Gastrocnemius medialis (tissue), 4 donors: ENCODE measurements at regions not wholly inside any gene's neighbourhood (a gene's known extent, or its start where the extent isn't known, plus 50 kb on each side); places are given as distances from the start of the nearest gene placed in this dataset.

Source experiments
- ATAC-seq, 2 donors: fragments of 150-250 bp; one replicate each; pipeline ENCODE4 v1.9.1; 2016
- DNase-seq, 2 donors: peaks; one replicate each; pipeline ENCODE4 v3.0.0-alpha.2; 2019
- H3K27ac ChIP-seq, 4 donors: fragments of 200-600 bp; sonication (generic); 1 replicate in 1 of 4; 2 replicates in 3 of 4; pipeline ENCODE4 v1.5.1; 2016 to 2018; ENCODE audit warnings: mild to moderate bottlenecking in 2 of 4, moderate library complexity in 1 of 4
- H3K27me3 ChIP-seq, 3 donors: fragments of 200-600 bp; sonication (generic) in 2 of 3; 1 replicate in 1 of 3; 2 replicates in 2 of 3; pipeline versions ENCODE4 v1.5.1 to v1.6.0; 2016 to 2019; ENCODE audit warnings: mild to moderate bottlenecking in 1 of 3, moderate library complexity in 1 of 3
- H3K36me3 ChIP-seq, 2 donors: fragments of 200-600 bp; sonication (generic) in 1 of 2; one replicate each; pipeline ENCODE4 v1.5.1; 2017 to 2018
- H3K4me1 ChIP-seq, 2 donors: fragments of 200-600 bp; sonication (generic) in 1 of 2; one replicate each; pipeline ENCODE4 v1.5.1; 2016 to 2017; ENCODE audit warnings: mild to moderate bottlenecking in 2 of 2
- H3K4me3 ChIP-seq, 4 donors: fragments of 200-600 bp; sonication (generic) in 3 of 4; 1 replicate in 1 of 4; 2 replicates in 3 of 4; pipeline ENCODE4 v1.5.1; 2016 to 2019; ENCODE audit warnings: mild to moderate bottlenecking in 2 of 4
- H3K9me3 ChIP-seq, 3 donors: fragments of 200-600 bp; sonication (generic) in 2 of 3; 1 replicate in 1 of 3; 2 replicates in 2 of 3; pipeline ENCODE4 v1.5.1; 2016 to 2019
- POLR2A ChIP-seq, 2 donors: fragments of 450-650 bp; IDR thresholded peaks; one replicate each; pipeline ENCODE4 v1.6.1; 2017; ENCODE audit warnings: antibody characterized with exemption in 2 of 2, mild to moderate bottlenecking in 2 of 2, moderate library complexity in 2 of 2
- in situ Hi-C, 4 donors: fragments of 200-750 bp; cut with MboI; loops; one replicate each; pipeline versions ENCODE4 v1.15.0 to v1.8.0; 2017; ENCODE audit warnings: low sequenced_read_pairs in 4 of 4
- intact Hi-C: fragments of 100-400 bp; cut with DNase I; formaldehyde crosslinking; loops from one replicate; pipeline ENCODE4 v1.15.1; 2023; ENCODE audit warnings: low total_unique reads
- TF ChIP-seq, protein P1 (sequence below), 5 experiments: fragments of 450-650 bp in 3 of 5; fragments of 200-600 bp in 2 of 5; sonication (generic) in 2 of 5; IDR thresholded peaks in 4 of 5; conservative IDR thresholded peaks in 1 of 5; 1 replicate in 4 of 5; 2 replicates in 1 of 5; pipeline ENCODE4 v1.5.1; 2016 to 2019; ENCODE audit warnings: antibody characterized with exemption in 5 of 5, mild to moderate bottlenecking in 3 of 5, moderate library complexity in 3 of 5

DNA sequence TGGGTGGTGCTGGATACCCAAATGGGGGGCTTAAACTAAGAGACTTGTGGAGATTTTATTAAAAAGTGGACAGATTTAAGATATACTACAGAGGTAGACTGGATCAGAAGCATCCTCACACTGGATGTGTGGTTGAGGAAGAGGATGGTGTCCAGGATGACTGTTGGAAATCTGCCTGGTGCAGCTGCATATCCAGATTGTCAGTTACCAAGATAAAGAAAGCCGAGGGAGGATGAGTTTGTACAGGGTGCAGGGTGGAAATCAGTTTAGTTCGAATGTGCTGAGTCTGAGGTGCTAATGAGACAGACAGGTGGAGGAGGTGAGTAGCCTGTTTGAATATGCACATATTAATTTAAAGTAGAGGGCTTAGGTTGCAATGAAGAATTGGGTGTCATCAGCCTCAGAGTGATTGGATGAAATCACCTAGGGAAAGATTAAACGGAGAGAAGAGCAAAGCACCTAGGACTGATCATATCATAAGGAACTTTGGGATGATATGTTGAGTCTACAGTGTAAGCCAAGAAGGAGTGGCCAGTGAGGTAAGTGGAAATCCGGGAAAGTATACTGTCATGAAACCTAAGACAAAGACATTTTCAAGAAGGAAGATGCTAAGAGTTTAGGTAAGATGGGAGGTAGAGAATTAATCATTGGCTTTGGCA, 74.1 kb upstream of the GOLGA8B start:
- intact Hi-C loops: no loop called here
- TF ChIP-seq, protein P1, sequence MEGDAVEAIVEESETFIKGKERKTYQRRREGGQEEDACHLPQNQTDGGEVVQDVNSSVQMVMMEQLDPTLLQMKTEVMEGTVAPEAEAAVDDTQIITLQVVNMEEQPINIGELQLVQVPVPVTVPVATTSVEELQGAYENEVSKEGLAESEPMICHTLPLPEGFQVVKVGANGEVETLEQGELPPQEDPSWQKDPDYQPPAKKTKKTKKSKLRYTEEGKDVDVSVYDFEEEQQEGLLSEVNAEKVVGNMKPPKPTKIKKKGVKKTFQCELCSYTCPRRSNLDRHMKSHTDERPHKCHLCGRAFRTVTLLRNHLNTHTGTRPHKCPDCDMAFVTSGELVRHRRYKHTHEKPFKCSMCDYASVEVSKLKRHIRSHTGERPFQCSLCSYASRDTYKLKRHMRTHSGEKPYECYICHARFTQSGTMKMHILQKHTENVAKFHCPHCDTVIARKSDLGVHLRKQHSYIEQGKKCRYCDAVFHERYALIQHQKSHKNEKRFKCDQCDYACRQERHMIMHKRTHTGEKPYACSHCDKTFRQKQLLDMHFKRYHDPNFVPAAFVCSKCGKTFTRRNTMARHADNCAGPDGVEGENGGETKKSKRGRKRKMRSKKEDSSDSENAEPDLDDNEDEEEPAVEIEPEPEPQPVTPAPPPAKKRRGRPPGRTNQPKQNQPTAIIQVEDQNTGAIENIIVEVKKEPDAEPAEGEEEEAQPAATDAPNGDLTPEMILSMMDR (IDR thresholded peaks at IDR 0.05 in 4 of 5, conservative IDR thresholded peaks at IDR 0.05 in 1 of 5): no peak
- TF ChIP-seq POLR2A (IDR thresholded peaks at IDR 0.05): no peak
- H3K4me1 ChIP-seq: no peaks in the 10 kb centered on the region
- no peaks in the 10 kb centered on the region for H3K36me3 ChIP-seq
- no peak overlapping the region for H3K27ac ChIP-seq
- no peak for ATAC-seq
- H3K4me3 ChIP-seq: no peak overlapping the region
- no peaks in the 10 kb centered on the region for H3K27me3 ChIP-seq
- in situ Hi-C loops: no loop called here
- DNase-seq: no peak
- H3K9me3 ChIP-seq: no peaks in the 10 kb centered on the region

DNA sequence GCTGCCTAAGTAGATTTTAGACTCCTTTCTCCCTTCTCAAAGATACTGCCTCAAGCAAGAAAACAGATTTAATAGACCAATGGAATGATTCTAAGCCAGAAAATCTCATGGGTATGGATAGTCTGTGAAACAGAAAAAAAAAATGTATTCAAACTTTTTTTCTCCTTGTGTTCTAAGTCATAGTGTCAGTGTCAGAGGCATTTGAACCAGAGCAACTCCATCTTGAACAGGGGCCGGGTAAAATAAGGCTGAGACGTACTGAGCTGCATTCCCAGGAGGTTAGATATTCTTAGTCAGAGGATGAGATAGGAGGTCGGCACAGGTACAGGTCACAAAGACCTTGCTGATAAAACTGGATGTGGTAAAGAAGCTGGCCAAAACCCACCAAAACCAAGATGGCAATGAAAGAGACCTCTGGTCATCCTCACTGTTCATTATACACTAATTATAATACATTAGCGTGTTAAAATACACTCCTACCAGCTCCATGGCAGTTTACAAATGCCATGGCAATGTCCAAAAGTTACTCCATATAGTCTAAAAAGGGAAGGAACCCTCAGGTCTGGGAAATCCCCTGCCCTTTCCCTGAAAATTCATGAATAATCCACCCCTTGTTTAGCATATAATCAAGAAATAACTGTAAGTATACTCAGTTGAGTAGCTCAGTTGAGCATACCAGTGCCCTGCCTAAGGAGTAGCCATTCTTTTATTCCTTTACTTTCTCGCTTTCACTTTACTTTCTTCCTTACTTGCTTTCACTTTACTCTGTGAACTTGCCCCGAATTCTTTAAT, 72.8 kb upstream of the GOLGA8B start:
- TF ChIP-seq, protein P1 (IDR thresholded peaks at IDR 0.05 in 4 of 5, conservative IDR thresholded peaks at IDR 0.05 in 1 of 5): no peak
- TF ChIP-seq POLR2A (IDR thresholded peaks at IDR 0.05): no peak
- H3K36me3 ChIP-seq: no peaks in the 10 kb centered on the region
- no peak overlapping the region for H3K4me3 ChIP-seq
- intact Hi-C loops (no loop called here), in situ Hi-C loops (no loop called here)
- DNase-seq: no peak
- ATAC-seq: no peak
- H3K27ac ChIP-seq: no peak overlapping the region
- H3K27me3 ChIP-seq: no peaks in the 10 kb centered on the region
- no peaks in the 10 kb centered on the region for H3K4me1 ChIP-seq
- no peaks in the 10 kb centered on the region for H3K9me3 ChIP-seq

DNA sequence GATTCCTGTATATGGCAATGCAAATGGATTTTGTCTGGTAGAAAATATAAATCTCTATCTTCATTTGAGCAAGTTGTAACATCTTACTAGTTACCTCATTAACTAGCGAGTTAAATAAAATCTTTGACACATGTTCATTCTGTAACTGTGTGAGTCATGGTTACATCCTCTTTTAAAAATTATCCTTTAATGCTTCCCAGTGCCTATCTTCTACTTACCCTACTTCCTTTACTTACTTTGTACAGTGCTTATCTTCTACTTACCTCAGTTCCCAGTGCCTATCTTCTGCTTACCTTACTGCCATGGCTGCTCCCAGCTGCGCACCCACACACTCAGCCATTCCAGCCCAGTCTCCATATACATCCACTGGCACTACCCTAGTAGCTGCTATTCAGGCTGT, 71.9 kb upstream of the GOLGA8B start:
- ATAC-seq (no peak), DNase-seq (no peak)
- TF ChIP-seq, protein P1 (IDR thresholded peaks at IDR 0.05 in 4 of 5, conservative IDR thresholded peaks at IDR 0.05 in 1 of 5): no peak
- no peak for TF ChIP-seq POLR2A (IDR thresholded peaks at IDR 0.05)
- no peak overlapping the region for H3K4me3 ChIP-seq
- no peak overlapping the region for H3K27ac ChIP-seq
- no peaks in the 10 kb centered on the region for H3K27me3 ChIP-seq
- intact Hi-C loops: no loop called here
- no peaks in the 10 kb centered on the region for H3K36me3 ChIP-seq
- no peaks in the 10 kb centered on the region for H3K9me3 ChIP-seq
- no peaks in the 10 kb centered on the region for H3K4me1 ChIP-seq
- in situ Hi-C loops: no loop called here

DNA sequence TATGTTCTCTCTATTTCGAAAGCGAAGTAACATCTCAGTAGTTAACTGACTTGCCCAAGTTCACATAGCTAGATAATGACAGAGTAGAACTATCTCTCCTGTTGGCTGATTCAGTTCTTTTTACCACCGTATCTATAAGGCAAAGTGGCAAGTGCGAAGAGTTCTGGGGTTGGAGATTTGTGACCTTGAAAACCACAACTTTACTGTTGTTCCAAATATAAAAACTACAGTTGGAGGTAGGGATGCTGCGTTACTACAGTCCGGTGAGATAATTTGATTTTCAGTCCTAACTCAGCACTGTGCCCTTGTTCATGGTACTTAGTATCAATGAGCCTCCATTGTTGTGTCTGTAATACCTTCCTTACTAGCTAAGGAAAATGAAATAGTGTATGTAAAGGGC, 71.2 kb upstream of the GOLGA8B start:
- Histone ChIP-seq H3K9me3 (no peaks in the 10 kb centered on the region), H3K36me3 (no peaks in the 10 kb centered on the region), H3K27me3 (no peaks in the 10 kb centered on the region), H3K4me1 (no peaks in the 10 kb centered on the region), H3K4me3 (no peak overlapping the region), H3K27ac (no peak overlapping the region)
- no peak for DNase-seq
- TF ChIP-seq, protein P1 (IDR thresholded peaks at IDR 0.05 in 4 of 5, conservative IDR thresholded peaks at IDR 0.05 in 1 of 5): no peak
- no peak for TF ChIP-seq POLR2A (IDR thresholded peaks at IDR 0.05)
- no peak for ATAC-seq
- intact Hi-C loops: no loop called here
- in situ Hi-C loops: no loop called here
